ENCODE measurements at regions not wholly inside any gene's neighbourhood (a gene's known extent, or its start where the extent isn't known, plus 50 kb on each side); places are given as distances from the start of the nearest gene placed in this dataset.

DNA sequence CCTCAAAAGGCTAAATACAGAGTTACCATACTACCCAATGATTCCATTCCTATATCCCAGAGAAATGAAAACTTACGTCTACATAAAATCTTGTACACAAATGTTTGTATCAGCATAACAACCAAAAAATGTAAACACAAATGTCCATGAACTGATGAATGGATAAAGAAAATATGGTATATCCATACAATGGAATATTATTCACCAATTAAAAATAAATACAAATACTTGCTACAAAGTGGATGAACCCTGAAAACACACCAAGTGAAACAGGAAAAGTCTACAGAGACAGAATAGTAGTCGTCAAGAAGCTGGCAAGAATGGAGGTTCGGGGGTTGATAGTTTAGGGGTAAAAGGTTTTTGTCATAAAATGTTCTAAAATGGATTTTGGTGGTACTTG is 54.0 kb upstream of the ANKRD28 start:
- WGBS (ENCODE audit: insufficient coverage), result no CpG with 5 or more reads among the region's 3 CpGs

GRCh38 chr3:15858547-15859506 is 61.0 kb upstream of the ANKRD28 start:
- H3K4me3 ChIP-seq (ENCODE audit: low read depth, low read length), result peak overlapping the region; percentile 64
- H3K27me3 ChIP-seq (ENCODE audit: control insufficient read depth, insufficient read depth, low read length), result no peaks in the 10 kb centered on the region
- H3K36me3 ChIP-seq (ENCODE audit: control insufficient read depth, insufficient read depth, low read length), result no peaks in the 10 kb centered on the region
- H3K27ac ChIP-seq (ENCODE audit: low read depth, low read length), result no peak overlapping the region
- WGBS (ENCODE audit: insufficient coverage), result under 1% methylated on average over 65 of the region's 70 CpGs
- DNase-seq (ENCODE audit: low read depth in 4 of 6, low spot score in 6 of 6), result peak in 2 of 6 donors; percentile 15 to 58
- no peaks in the 10 kb centered on the region for H3K9me3 ChIP-seq (ENCODE audit: control insufficient read depth, insufficient read depth, low read length)
- H3K4me1 ChIP-seq (ENCODE audit: control insufficient read depth, insufficient read depth, low read length), result peaks cover 11% of the 10 kb centered on the region

More for the DNA sequence above, 54.0 kb upstream of the ANKRD28 start:
- Histone ChIP-seq H3K4me1 (ENCODE audit: control insufficient read depth, insufficient read depth, low read length) (no peaks in the 10 kb centered on the region), H3K9me3 (ENCODE audit: control insufficient read depth, insufficient read depth, low read length) (peaks cover 10% of the 10 kb centered on the region), H3K27me3 (ENCODE audit: control insufficient read depth, insufficient read depth, low read length) (no peaks in the 10 kb centered on the region), H3K4me3 (ENCODE audit: low read depth, low read length) (no peak overlapping the region), H3K27ac (ENCODE audit: low read depth, low read length) (no peak overlapping the region), H3K36me3 (ENCODE audit: control insufficient read depth, insufficient read depth, low read length) (no peaks in the 10 kb centered on the region)
- no peak for DNase-seq (ENCODE audit: low read depth in 4 of 6, low spot score in 6 of 6)

- peak overlapping the region; percentile 69 for H3K27ac ChIP-seq (ENCODE audit: low read depth, low read length)
- no peaks in the 10 kb centered on the region for H3K9me3 ChIP-seq (ENCODE audit: control insufficient read depth, insufficient read depth, low read length)
- H3K4me3 ChIP-seq (ENCODE audit: low read depth, low read length), result peak overlapping the region; percentile 67
- H3K27me3 ChIP-seq (ENCODE audit: control insufficient read depth, insufficient read depth, low read length), result no peaks in the 10 kb centered on the region
- peaks cover 11% of the 10 kb centered on the region for H3K4me1 ChIP-seq (ENCODE audit: control insufficient read depth, insufficient read depth, low read length)
- no peaks in the 10 kb centered on the region for H3K36me3 ChIP-seq (ENCODE audit: control insufficient read depth, insufficient read depth, low read length)
- under 1% methylated on average over 65 of the region's 73 CpGs for WGBS (ENCODE audit: insufficient coverage)
- peak; percentile 57 to 97 (median 84) for DNase-seq (ENCODE audit: low read depth in 4 of 6, low spot score in 6 of 6)
Measured at GRCh38 chr3:15859507-15860013, 61.8 kb upstream of the ANKRD28 start.

DNA sequence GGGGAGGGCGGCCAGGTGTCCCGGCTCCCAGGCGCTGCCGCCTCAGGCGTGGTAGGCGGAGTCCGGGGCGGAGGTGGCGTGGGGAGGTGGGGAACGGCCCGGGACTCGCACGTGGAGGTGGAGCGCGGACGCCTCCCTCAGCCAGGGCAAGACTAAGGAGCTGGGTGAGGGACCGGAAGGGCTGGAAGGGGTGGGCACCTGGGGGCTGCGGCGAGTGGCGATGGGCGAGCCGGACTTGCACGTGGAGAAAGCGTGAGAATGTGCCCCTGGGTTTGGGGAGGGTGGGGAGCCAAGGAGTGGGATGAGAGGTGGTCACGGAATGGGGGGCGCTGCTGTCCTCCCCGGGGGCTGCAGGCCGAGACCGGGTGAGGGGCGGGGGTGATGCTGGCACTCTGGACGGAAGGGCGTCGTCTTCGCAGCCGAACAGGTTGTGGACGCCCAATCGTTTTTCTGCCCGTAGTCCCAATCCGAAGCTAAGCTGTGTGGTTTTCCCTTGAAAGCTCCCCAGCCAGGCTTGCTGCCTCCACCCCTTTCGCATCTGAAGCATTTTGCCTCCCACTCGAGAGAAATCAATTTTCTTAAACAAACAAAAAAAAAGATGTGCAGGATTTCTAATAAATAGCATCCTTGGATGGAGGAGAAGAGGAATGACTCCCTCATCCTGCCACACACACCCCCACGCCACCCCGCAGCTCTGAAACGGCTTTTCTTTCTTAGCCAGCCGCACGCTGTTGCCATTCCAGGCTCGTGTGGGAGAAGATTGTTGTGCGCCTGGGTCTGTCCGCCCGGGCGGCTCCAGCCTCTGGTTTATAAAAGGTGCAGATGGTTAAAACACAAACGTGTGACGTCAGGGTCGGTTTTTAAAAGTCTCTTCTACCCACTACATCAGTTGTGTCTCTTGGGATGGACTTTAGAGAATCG is 62.5 kb upstream of the ANKRD28 start:
- under 1% methylated on average over 39 of the region's 55 CpGs for WGBS (ENCODE audit: insufficient coverage)
- DNase-seq (ENCODE audit: low read depth in 4 of 6, low spot score in 6 of 6), result peak; percentile 19 to 88 (median 45)
- Histone ChIP-seq H3K4me3 (ENCODE audit: low read depth, low read length) (peak overlapping the region; percentile 67), H3K4me1 (ENCODE audit: control insufficient read depth, insufficient read depth, low read length) (peaks cover 11% of the 10 kb centered on the region), H3K27me3 (ENCODE audit: control insufficient read depth, insufficient read depth, low read length) (no peaks in the 10 kb centered on the region), H3K9me3 (ENCODE audit: control insufficient read depth, insufficient read depth, low read length) (no peaks in the 10 kb centered on the region), H3K36me3 (ENCODE audit: control insufficient read depth, insufficient read depth, low read length) (no peaks in the 10 kb centered on the region), H3K27ac (ENCODE audit: low read depth, low read length) (peak overlapping the region; percentile 69)

DNA sequence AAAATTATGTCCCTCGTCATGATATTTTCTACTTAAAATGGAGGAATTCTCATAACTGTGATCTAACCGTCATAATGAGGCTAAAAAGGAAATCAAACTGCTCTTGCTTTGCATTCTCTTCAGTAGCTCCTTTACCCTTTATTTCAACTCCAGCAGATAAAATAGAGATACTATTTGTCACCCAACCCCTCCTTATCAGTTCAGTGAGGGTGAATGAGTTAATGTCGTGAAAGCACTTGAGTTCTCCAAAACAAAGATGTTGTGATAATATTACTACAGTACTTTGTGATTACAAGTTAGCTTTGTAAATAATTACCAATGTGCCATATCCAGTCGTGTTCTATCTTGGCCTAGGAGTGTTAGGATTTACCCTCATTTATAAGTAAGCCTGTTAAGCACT is 63.4 kb upstream of the ANKRD28 start:
- DNase-seq (ENCODE audit: low read depth in 4 of 6, low spot score in 6 of 6), result peak in 1 of 6 donors; percentile 11
- Histone ChIP-seq H3K9me3 (ENCODE audit: control insufficient read depth, insufficient read depth, low read length) (no peaks in the 10 kb centered on the region), H3K4me3 (ENCODE audit: low read depth, low read length) (peak overlapping the region; percentile 67), H3K27ac (ENCODE audit: low read depth, low read length) (no peak overlapping the region), H3K4me1 (ENCODE audit: control insufficient read depth, insufficient read depth, low read length) (peaks cover 11% of the 10 kb centered on the region), H3K36me3 (ENCODE audit: control insufficient read depth, insufficient read depth, low read length) (no peaks in the 10 kb centered on the region), H3K27me3 (ENCODE audit: control insufficient read depth, insufficient read depth, low read length) (no peaks in the 10 kb centered on the region)
- WGBS (ENCODE audit: insufficient coverage), result no CpG with 5 or more reads among the region's 4 CpGs

GRCh38 chr3:15872807-15873206 is 75.0 kb upstream of the ANKRD28 start:
- WGBS (ENCODE audit: insufficient coverage), result no CpG with 5 or more reads among the region's 1 CpG
- no peak overlapping the region for H3K4me3 ChIP-seq (ENCODE audit: low read depth, low read length)
- H3K36me3 ChIP-seq (ENCODE audit: control insufficient read depth, insufficient read depth, low read length), result peaks cover 1% of the 10 kb centered on the region
- H3K27ac ChIP-seq (ENCODE audit: low read depth, low read length), result no peak overlapping the region
- no peaks in the 10 kb centered on the region for H3K27me3 ChIP-seq (ENCODE audit: control insufficient read depth, insufficient read depth, low read length)
- DNase-seq (ENCODE audit: low read depth in 4 of 6, low spot score in 6 of 6), result no peak
- no peaks in the 10 kb centered on the region for H3K9me3 ChIP-seq (ENCODE audit: control insufficient read depth, insufficient read depth, low read length)
- no peaks in the 10 kb centered on the region for H3K4me1 ChIP-seq (ENCODE audit: control insufficient read depth, insufficient read depth, low read length)

DNA sequence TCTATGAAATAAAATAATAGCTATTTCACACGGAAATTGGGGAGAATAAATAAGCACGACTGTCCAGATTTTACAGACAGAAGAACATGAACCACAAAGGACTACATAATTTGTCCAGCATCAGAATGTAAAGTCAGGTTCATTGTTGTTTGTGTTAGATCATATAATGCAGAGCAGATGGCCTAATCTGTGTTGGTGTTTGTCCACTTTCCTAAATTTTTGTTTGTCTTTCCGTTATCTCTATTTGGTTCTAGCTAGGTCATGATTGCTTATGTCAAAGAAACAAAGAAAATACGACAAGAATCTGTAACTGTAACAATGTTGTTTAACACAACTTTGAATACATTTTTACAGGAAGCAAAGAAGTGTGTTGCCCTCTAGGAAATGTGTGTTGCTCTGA is 75.6 kb upstream of the ANKRD28 start:
- no CpG with 5 or more reads among the region's 4 CpGs for WGBS (ENCODE audit: insufficient coverage)

DNA sequence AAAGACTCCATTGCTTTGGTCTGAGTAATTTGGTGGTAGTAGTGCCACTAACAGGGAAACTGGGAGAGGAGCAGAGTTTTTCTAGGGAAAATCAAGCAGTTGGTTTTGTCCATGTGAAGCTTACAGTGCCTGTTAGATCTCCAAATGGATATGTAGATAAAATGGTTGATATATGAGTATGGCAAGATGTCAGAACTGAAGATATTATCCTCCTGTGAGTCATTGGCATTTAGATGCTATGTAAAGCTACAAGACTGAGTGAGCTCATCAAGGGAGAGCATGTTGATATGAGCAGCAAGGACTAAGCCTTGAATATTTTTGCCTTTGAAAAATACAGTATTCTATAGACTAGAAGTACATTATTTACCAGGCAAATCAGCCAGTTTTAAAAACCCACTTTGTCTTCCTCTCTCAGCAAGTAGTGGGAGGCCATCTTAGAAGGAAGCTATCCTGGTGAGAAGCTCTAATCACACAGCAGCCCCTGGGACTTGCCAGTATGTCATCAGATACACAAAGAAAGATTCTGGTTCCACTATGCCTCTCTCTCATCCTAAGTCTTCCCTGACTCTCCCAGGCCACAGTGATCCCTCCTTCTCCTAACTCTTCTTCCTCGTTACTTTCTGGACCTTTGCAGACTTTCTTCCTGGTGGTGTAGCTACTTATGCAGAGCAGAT is 77.4 kb upstream of the ANKRD28 start:
- no peaks in the 10 kb centered on the region for H3K27me3 ChIP-seq (ENCODE audit: control insufficient read depth, insufficient read depth, low read length)
- WGBS (ENCODE audit: insufficient coverage), result no CpG with 5 or more reads among the region's 1 CpG
- H3K36me3 ChIP-seq (ENCODE audit: control insufficient read depth, insufficient read depth, low read length), result peaks cover 17% of the 10 kb centered on the region
- H3K9me3 ChIP-seq (ENCODE audit: control insufficient read depth, insufficient read depth, low read length), result peaks cover 3% of the 10 kb centered on the region
- H3K4me1 ChIP-seq (ENCODE audit: control insufficient read depth, insufficient read depth, low read length), result no peaks in the 10 kb centered on the region
- H3K27ac ChIP-seq (ENCODE audit: low read depth, low read length), result no peak overlapping the region
- DNase-seq (ENCODE audit: low read depth in 4 of 6, low spot score in 6 of 6), result no peak
- no peak overlapping the region for H3K4me3 ChIP-seq (ENCODE audit: low read depth, low read length)

More for the DNA sequence above, 75.6 kb upstream of the ANKRD28 start:
- Histone ChIP-seq H3K27me3 (ENCODE audit: control insufficient read depth, insufficient read depth, low read length) (no peaks in the 10 kb centered on the region), H3K4me3 (ENCODE audit: low read depth, low read length) (no peak overlapping the region), H3K27ac (ENCODE audit: low read depth, low read length) (no peak overlapping the region), H3K9me3 (ENCODE audit: control insufficient read depth, insufficient read depth, low read length) (peaks cover 2% of the 10 kb centered on the region), H3K4me1 (ENCODE audit: control insufficient read depth, insufficient read depth, low read length) (no peaks in the 10 kb centered on the region), H3K36me3 (ENCODE audit: control insufficient read depth, insufficient read depth, low read length) (peaks cover 7% of the 10 kb centered on the region)
- no peak for DNase-seq (ENCODE audit: low read depth in 4 of 6, low spot score in 6 of 6)

DNA sequence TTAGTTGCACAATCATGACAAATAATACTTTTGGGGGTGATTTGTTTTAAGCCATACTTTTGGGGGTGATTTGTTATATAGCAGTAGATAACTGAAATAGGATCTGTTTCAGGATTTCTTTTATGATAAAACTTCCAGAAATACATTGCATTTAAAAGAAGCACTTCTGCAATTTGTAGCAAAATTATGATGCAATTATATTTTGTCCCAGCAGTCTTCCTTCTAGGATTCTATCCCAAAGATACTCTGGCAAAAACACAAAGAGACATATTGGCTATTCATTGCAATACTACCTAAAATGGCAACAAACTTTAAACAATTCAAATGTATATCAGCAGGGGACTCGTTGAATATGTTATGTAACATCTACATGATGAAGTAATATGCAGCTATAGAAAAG is 78.9 kb upstream of the ANKRD28 start:
- Histone ChIP-seq H3K4me1 (ENCODE audit: control insufficient read depth, insufficient read depth, low read length) (no peaks in the 10 kb centered on the region), H3K9me3 (ENCODE audit: control insufficient read depth, insufficient read depth, low read length) (peaks cover 3% of the 10 kb centered on the region)
- WGBS (ENCODE audit: insufficient coverage), result no CpG with 5 or more reads among the region's 1 CpG

More for the DNA sequence above, 78.9 kb upstream of the ANKRD28 start:
- Histone ChIP-seq H3K4me3 (ENCODE audit: low read depth, low read length) (no peak overlapping the region), H3K36me3 (ENCODE audit: control insufficient read depth, insufficient read depth, low read length) (peaks cover 17% of the 10 kb centered on the region), H3K27ac (ENCODE audit: low read depth, low read length) (no peak overlapping the region), H3K27me3 (ENCODE audit: control insufficient read depth, insufficient read depth, low read length) (no peaks in the 10 kb centered on the region)
- no peak for DNase-seq (ENCODE audit: low read depth in 4 of 6, low spot score in 6 of 6)

Measured in spinal cord (tissue), 9 donors.